SK-N-SH (cell line): ENCODE measurements at regions not wholly inside any gene's neighbourhood (a gene's known extent, or its start where the extent isn't known, plus 50 kb on each side); places are given as distances from the start of the nearest gene placed in this dataset.

Source experiments
- CTCF ChIP-seq: fragments of 200-600 bp; sonication (generic); IDR thresholded peaks from 2 replicates; pipeline ENCODE4 v1.6.1; 2017; ENCODE audit warnings: antibody characterized with exemption, mild to moderate bottlenecking, moderate library complexity
- POLR2AphosphoS5 ChIP-seq: IDR thresholded peaks from 2 replicates; pipeline ENCODE4 v1.6.1; 2012; ENCODE audit warnings: low read depth, low read length
- USF1 ChIP-seq: IDR thresholded peaks from 2 replicates; pipeline ENCODE4 v1.4.0; 2012; ENCODE audit warnings: low read depth, borderline replicate concordance
- ZBTB33 ChIP-seq: IDR thresholded peaks from 2 replicates; pipeline ENCODE4 v1.4.0; 2012; ENCODE audit warnings: low read depth, borderline replicate concordance

GRCh38 chr13:31627097-31627845 is 112.1 kb upstream of the RXFP2 start:
- TF ChIP-seq POLR2AphosphoS5, result no peak
- TF ChIP-seq USF1, result no peak
- TF ChIP-seq CTCF, result no peak
- no peak for TF ChIP-seq ZBTB33
